ENCODE measurements at regions not wholly inside any gene's neighbourhood (a gene's known extent, or its start where the extent isn't known, plus 50 kb on each side); places are given as distances from the start of the nearest gene placed in this dataset.
A peak's percentile ranks its signal among the peaks of the same experiment; 100 is the strongest.

DNA sequence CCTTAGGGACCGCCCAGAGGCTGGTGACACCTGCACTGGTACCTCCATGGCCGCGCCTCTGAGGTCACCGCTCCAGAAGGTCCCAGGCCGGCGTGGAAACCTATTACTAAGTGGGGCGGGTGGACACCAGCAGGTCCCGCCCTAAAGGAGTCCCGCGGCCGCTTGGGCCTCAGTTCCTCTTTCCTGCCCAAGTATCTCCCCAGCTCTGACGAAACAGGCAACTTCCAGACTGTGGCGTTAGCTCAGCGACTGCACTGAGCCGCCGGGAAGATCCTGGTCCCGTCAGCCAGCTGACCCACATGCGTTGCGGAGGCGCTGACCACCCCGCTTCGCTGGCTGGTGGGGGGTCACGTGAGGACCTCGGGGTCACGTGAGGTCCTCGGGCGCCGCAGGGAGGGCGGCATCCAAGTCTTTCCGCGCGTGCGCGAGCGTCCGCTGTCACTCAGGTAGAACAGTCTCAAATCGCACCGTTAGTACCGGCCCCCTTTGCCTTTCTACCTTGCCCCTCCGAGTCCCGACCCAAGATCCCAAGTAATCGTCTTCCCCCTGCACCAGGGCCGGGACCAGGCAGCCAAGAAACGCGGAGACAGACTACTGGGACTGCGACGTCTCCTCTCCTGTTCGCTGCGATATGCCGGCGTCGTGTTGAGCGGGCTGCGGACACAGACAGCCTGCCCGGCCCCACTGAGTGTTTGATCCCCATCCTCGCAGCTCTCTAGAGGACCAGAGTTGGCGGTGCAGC lies 53.7 kb upstream of the KDM4C start:
- TF ChIP-seq, protein P1, sequence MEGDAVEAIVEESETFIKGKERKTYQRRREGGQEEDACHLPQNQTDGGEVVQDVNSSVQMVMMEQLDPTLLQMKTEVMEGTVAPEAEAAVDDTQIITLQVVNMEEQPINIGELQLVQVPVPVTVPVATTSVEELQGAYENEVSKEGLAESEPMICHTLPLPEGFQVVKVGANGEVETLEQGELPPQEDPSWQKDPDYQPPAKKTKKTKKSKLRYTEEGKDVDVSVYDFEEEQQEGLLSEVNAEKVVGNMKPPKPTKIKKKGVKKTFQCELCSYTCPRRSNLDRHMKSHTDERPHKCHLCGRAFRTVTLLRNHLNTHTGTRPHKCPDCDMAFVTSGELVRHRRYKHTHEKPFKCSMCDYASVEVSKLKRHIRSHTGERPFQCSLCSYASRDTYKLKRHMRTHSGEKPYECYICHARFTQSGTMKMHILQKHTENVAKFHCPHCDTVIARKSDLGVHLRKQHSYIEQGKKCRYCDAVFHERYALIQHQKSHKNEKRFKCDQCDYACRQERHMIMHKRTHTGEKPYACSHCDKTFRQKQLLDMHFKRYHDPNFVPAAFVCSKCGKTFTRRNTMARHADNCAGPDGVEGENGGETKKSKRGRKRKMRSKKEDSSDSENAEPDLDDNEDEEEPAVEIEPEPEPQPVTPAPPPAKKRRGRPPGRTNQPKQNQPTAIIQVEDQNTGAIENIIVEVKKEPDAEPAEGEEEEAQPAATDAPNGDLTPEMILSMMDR (IDR thresholded peaks at IDR 0.05): no peak
- TF ChIP-seq POLR2A (IDR thresholded peaks at IDR 0.05): peak in 1 of 2 donors; percentile 9
- TF ChIP-seq POLR2AphosphoS5 (IDR thresholded peaks at IDR 0.05; ENCODE audit: insufficient read depth in 1 of 2, low read depth in 1 of 2): peak; percentile 86 to 87
- intact Hi-C loops (cut with DNase I): no loop called here
- peak overlapping the region; percentile 45 to 68 for H3K4me3 ChIP-seq
- peaks cover 6% of the 10 kb centered on the region for H3K4me1 ChIP-seq
- H3K27me3 ChIP-seq: no peaks in the 10 kb centered on the region
- H3K36me3 ChIP-seq: no peaks in the 10 kb centered on the region
- H3K27ac ChIP-seq: peak overlapping the region; percentile 78
- no peaks in the 10 kb centered on the region for H3K9me3 ChIP-seq
- DNase-seq (ENCODE audit: extremely low spot score in 2 of 2): peak in 1 of 2 donors; percentile 91

DNA sequence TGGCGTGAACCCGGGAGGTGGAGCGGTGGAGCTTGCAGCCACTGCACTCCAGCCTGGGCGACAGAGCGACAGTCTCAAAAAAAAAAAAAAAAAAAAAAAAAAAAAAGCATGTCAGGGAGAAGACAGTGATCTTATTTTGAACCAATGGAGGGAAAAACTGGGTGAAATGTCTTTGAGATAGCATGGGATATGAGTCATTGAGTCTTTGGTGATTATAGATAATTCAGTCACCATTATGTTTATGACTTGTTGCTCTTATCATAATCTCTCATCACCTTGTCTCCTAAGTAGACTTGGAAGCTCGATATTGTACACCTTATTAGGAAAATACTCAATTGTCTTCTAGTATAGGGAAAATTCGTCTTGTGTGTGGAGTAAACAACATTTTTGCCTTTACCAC lies 55.1 kb upstream of the KDM4C start:
- Histone ChIP-seq H3K9me3 (no peaks in the 10 kb centered on the region), H3K27me3 (no peaks in the 10 kb centered on the region), H3K4me3 (no peak overlapping the region), H3K27ac (no peak overlapping the region), H3K36me3 (no peaks in the 10 kb centered on the region), H3K4me1 (peaks cover 6% of the 10 kb centered on the region)
- intact Hi-C loops (cut with DNase I): no loop called here
- TF ChIP-seq, protein P1 (IDR thresholded peaks at IDR 0.05): no peak
- TF ChIP-seq POLR2AphosphoS5 (IDR thresholded peaks at IDR 0.05; ENCODE audit: insufficient read depth in 1 of 2, low read depth in 1 of 2): no peak
- no peak for DNase-seq (ENCODE audit: extremely low spot score in 2 of 2)

DNA sequence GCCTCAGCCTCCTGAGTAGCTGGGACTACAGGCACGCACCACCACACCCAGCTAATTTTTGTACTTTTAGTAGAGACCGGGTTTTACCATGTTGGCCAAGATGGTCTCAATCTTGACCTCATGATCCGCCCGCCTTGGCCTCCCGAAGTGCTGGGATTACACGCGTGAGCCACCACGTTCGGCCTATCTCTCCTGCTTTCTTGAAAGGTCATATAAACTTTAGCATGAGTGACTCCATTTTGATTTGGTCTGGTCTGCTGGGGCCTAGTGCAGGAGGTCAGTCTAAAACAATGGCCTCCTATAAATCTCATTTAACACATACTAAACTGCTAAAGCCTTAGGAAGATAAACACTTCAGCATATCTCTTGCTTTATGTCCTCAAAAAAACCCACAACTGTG lies 50.6 kb upstream of the GLDC start:
- H3K9me3 ChIP-seq: no peaks in the 10 kb centered on the region

DNA sequence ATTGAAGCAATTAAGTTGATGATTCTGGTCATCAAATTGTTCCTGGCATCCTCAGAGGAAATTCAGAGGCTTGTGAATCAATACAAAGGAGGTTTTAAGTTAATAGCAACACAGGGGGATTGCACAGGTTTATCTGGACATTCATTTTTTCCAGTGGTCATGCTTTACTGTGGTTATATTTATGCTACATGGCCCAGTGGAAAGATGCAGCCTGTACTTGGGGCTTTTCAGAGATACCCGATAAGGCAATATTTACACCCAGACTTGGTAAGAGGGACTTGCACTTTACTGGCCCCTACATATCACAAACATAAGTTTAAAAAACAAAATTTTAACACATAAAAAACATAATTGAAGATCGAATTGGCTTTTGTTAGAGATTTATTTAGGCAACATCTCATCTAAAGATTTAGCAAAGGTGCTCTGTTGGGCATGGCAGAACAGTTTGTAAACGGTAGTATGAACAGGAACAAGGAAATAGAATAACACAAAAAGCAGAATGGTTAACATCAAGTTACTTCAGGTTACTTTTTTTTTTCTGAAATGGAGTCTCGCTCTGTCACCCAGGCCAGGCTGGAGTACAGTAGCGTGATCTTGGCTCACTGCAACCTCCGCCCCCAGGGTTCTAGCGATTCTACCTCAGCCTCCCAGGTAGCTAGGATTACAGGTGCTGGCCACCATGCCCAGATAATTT lies 49.7 kb upstream of the GLDC start:
- DNase-seq (ENCODE audit: extremely low spot score in 2 of 2): no peak
- TF ChIP-seq, protein P1 (IDR thresholded peaks at IDR 0.05): no peak
- no peak for TF ChIP-seq POLR2A (IDR thresholded peaks at IDR 0.05)
- no peak for TF ChIP-seq POLR2AphosphoS5 (IDR thresholded peaks at IDR 0.05; ENCODE audit: insufficient read depth in 1 of 2, low read depth in 1 of 2)
- intact Hi-C loops (cut with DNase I): no loop called here
- Histone ChIP-seq H3K4me3 (no peak overlapping the region), H3K9me3 (no peaks in the 10 kb centered on the region), H3K4me1 (no peaks in the 10 kb centered on the region), H3K27ac (no peak overlapping the region), H3K36me3 (no peaks in the 10 kb centered on the region), H3K27me3 (no peaks in the 10 kb centered on the region)

More for the DNA sequence above, 50.6 kb upstream of the GLDC start:
- Histone ChIP-seq H3K27me3 (no peaks in the 10 kb centered on the region), H3K36me3 (no peaks in the 10 kb centered on the region), H3K4me3 (no peak overlapping the region), H3K27ac (no peak overlapping the region), H3K4me1 (no peaks in the 10 kb centered on the region)
- intact Hi-C loops (cut with DNase I): no loop called here
- no peak for DNase-seq (ENCODE audit: extremely low spot score in 2 of 2)
- TF ChIP-seq POLR2AphosphoS5 (IDR thresholded peaks at IDR 0.05; ENCODE audit: insufficient read depth in 1 of 2, low read depth in 1 of 2): no peak
- TF ChIP-seq, protein P1 (IDR thresholded peaks at IDR 0.05): no peak
- no peak for TF ChIP-seq POLR2A (IDR thresholded peaks at IDR 0.05)

All from vagina (tissue), 2 donors.